K562 (cell line): ENCODE measurements at regions not wholly inside any gene's neighbourhood (a gene's known extent, or its start where the extent isn't known, plus 50 kb on each side); places are given as distances from the start of the nearest gene placed in this dataset.

Source experiments
- ARHGAP35 ChIP-seq: fragments of 450-650 bp; IDR thresholded peaks from 2 replicates; pipeline ENCODE4 v1.6.1; 2018; ENCODE audit not compliant: partially characterized antibody
- CEBPB ChIP-seq: fragments of 450-650 bp; IDR thresholded peaks from 2 replicates; pipeline ENCODE4 v1.6.1; 2016; ENCODE audit warnings: missing genetic modification characterization, missing compliant biosample characterization
- EHMT2 ChIP-seq: fragments of 450-650 bp; IDR thresholded peaks from 2 replicates; pipeline ENCODE4 v1.6.1; 2018; ENCODE audit warnings: antibody characterized with exemption
- JUNB ChIP-seq: fragments of 450-650 bp; formaldehyde crosslinking; conservative IDR thresholded peaks from 2 replicates; pipeline ENCODE4 v1.4.0; 2020; ENCODE audit warnings: mild to moderate bottlenecking
- SETDB1 ChIP-seq: IDR thresholded peaks from one replicate; pipeline ENCODE4 v1.6.1; 2012; ENCODE audit warnings: low read length, control low read depth, inconsistent platforms
- TAF9B ChIP-seq: fragments of 450-650 bp; IDR thresholded peaks from 2 replicates; pipeline ENCODE4 v1.6.1; 2018; ENCODE audit warnings: mild to moderate bottlenecking; ENCODE audit not compliant: partially characterized antibody
- ZNF436 ChIP-seq: fragments of 250-450, 450-650 bp; sonication (Bioruptor Pico); formaldehyde crosslinking; IDR thresholded peaks from 2 replicates; pipeline ENCODE4 v1.7.0; 2020; ENCODE audit warnings: mild to moderate bottlenecking
- ZNF561 ChIP-seq: fragments of 450-650 bp; formaldehyde crosslinking; conservative IDR thresholded peaks from 2 replicates; pipeline ENCODE4 v1.4.0; 2020; ENCODE audit warnings: mild to moderate bottlenecking, moderate library complexity
- TF ChIP-seq, protein P1 (sequence below), 3 experiments: IDR thresholded peaks in 2 of 3; conservative IDR thresholded peaks in 1 of 3; 2 replicates each; pipeline ENCODE4 v1.5.1; 2011 to 2012; ENCODE audit warnings: low read length in 3 of 3, mild to moderate bottlenecking in 3 of 3, control low read depth in 2 of 3, improper control_type of control experiment in 1 of 3, inconsistent platforms in 1 of 3, low read depth in 1 of 3, mixed read lengths in 1 of 3, moderate library complexity in 1 of 3; ENCODE audit not compliant: insufficient read depth in 2 of 3
- TF ChIP-seq, protein P2 (sequence below): sonication (generic); formaldehyde crosslinking; IDR thresholded peaks from 2 replicates; pipeline ENCODE4 v1.8.1; 2023; ENCODE audit warnings: mild to moderate bottlenecking, missing genetic modification reagents
- TF ChIP-seq, protein P3 (sequence below): sonication (generic); formaldehyde crosslinking; IDR thresholded peaks from 2 replicates; pipeline ENCODE4 v1.4.0; 2020; ENCODE audit warnings: mild to moderate bottlenecking, missing genetic modification reagents

DNA sequence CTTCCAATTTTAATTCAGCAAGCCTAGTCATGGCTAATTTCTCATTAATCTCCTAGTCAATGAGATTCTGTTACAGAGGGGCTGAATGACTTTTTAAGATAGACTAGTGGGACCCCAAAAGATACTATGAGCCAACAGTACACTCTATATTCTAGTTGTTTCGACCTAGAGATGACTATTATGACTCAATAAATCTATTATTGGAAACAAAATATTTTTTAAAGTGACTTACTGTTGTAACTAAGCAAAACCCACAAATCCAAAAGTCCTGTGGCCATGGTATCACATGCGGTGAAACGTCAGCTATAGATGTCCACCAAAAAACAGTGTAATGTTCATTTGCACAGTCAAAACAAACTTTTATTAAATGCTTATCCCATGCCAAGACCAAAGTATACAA is 95.3 kb upstream of the ADO start:
- TF ChIP-seq ZNF561 (no peak), ZNF436 (CRISPR knock-in tag) (no peak), JUNB (CRISPR knock-in tag) (no peak), TAF9B (no peak), EHMT2 (no peak), ARHGAP35 (no peak), SETDB1 (no peak), CEBPB (no peak)
- TF ChIP-seq, protein P1, sequence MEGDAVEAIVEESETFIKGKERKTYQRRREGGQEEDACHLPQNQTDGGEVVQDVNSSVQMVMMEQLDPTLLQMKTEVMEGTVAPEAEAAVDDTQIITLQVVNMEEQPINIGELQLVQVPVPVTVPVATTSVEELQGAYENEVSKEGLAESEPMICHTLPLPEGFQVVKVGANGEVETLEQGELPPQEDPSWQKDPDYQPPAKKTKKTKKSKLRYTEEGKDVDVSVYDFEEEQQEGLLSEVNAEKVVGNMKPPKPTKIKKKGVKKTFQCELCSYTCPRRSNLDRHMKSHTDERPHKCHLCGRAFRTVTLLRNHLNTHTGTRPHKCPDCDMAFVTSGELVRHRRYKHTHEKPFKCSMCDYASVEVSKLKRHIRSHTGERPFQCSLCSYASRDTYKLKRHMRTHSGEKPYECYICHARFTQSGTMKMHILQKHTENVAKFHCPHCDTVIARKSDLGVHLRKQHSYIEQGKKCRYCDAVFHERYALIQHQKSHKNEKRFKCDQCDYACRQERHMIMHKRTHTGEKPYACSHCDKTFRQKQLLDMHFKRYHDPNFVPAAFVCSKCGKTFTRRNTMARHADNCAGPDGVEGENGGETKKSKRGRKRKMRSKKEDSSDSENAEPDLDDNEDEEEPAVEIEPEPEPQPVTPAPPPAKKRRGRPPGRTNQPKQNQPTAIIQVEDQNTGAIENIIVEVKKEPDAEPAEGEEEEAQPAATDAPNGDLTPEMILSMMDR (IDR thresholded peaks at IDR 0.05 in 2 of 3, conservative IDR thresholded peaks at IDR 0.05 in 1 of 3; ENCODE audit: insufficient read depth in 2 of 3, low read depth in 1 of 3, low read length in 3 of 3), result no peak
- TF ChIP-seq, protein P2, sequence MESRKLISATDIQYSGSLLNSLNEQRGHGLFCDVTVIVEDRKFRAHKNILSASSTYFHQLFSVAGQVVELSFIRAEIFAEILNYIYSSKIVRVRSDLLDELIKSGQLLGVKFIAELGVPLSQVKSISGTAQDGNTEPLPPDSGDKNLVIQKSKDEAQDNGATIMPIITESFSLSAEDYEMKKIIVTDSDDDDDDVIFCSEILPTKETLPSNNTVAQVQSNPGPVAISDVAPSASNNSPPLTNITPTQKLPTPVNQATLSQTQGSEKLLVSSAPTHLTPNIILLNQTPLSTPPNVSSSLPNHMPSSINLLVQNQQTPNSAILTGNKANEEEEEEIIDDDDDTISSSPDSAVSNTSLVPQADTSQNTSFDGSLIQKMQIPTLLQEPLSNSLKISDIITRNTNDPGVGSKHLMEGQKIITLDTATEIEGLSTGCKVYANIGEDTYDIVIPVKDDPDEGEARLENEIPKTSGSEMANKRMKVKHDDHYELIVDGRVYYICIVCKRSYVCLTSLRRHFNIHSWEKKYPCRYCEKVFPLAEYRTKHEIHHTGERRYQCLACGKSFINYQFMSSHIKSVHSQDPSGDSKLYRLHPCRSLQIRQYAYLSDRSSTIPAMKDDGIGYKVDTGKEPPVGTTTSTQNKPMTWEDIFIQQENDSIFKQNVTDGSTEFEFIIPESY (CRISPR knock-in tag), result no peak
- TF ChIP-seq, protein P3, sequence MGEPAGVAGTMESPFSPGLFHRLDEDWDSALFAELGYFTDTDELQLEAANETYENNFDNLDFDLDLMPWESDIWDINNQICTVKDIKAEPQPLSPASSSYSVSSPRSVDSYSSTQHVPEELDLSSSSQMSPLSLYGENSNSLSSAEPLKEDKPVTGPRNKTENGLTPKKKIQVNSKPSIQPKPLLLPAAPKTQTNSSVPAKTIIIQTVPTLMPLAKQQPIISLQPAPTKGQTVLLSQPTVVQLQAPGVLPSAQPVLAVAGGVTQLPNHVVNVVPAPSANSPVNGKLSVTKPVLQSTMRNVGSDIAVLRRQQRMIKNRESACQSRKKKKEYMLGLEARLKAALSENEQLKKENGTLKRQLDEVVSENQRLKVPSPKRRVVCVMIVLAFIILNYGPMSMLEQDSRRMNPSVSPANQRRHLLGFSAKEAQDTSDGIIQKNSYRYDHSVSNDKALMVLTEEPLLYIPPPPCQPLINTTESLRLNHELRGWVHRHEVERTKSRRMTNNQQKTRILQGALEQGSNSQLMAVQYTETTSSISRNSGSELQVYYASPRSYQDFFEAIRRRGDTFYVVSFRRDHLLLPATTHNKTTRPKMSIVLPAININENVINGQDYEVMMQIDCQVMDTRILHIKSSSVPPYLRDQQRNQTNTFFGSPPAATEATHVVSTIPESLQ, result no peak
